GM21367 (cell line): ENCODE measurements at regions not wholly inside any gene's neighbourhood (a gene's known extent, or its start where the extent isn't known, plus 50 kb on each side); places are given as distances from the start of the nearest gene placed in this dataset.
A peak's percentile ranks its signal among the peaks of the same experiment; 100 is the strongest.
"Not testable (repeated sequence)": the region's sequence is repeated elsewhere in the genome, so short reads cannot be mapped to it uniquely, and the experiment has no call there.

Experiments used
- ATAC-seq: cut with Tn5 transposase; IDR thresholded peaks from one replicate; pipeline ENCODE4 v1.9.1; 2021; ENCODE audit not compliant: unreplicated experiment

- no peak for ATAC-seq
Measured at GRCh38 chr2:39570614-39571013, 95.1 kb upstream of the TMEM178A start.

GRCh38 chr2:39571111-39571731, 94.5 kb upstream of the TMEM178A start:
- no peak for ATAC-seq

DNA sequence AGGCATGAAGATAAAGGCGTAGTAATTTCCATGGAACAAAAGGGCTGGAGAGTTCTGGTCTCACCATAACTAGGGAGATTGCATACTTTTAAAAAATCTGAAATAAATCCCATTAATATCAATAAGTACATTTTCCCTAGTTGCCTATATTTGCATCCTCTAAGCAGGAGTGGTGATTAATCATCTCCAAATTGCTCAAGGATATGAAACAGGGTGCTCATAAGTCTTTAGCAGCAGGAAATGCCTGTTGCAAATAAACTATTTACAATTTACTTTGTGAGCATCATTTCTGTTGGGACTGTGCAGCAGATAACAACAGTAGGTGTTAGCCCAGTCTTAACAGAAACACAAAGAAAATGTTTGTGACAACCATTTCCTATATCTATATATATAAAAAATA, 92.4 kb upstream of the TMEM178A start:
- ATAC-seq: no peak

- no peak for ATAC-seq
Measured at GRCh38 chr2:39581866-39582265, 83.9 kb upstream of the TMEM178A start.

GRCh38 chr2:39583213-39583612, 82.5 kb upstream of the TMEM178A start:
- ATAC-seq: no peak

DNA sequence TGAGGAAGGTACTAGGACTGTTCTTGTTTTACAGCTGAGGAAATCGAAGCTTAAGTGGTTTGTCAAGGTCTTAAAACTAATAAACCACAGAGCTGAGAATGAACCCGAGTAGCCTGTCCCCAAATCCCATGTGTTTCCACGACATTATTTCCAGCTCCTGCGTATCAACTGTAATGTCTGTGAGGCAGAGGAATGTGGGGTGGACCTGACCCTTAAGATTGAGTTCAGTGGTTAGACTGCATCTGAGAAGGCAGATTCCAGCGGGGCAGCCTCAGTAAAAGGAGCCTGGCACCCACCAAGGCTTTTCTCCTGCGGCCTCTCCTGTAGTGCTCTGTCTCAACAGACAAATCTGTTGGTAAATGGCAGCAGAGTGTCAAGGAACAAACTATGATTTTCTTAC, 81.9 kb upstream of the TMEM178A start:
- no peak for ATAC-seq

DNA sequence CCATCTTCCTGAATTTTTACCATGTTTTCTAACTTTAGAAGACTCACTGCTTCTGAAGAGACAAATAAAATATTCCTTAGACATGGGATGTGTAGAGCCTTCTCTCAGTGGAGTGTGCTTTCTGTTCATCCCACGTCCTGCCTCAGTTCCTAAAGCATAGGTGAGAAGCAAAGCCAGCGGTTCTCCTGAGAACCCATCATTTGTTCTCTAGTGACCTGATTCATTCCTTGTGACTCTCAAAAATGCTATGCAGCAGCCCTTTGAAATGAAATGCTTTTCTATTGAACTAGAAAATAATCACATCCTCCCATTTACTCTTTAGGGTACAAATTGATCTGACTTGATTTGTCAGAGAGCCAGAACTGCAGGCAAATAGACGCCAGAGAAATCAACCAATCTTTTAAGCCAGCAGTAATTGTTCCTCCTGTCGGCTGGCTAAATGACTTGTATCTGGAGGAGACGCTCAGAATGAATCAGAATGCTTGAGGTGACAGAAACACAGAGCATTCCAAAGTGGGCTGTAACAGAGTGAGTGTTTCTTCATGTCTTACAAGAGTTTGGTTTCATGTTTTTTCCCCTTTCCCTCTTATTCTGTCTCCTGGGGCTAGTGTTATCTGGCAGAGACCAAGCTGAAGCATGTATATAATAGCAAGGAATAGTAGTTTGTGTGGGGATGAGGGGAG, 81.3 kb upstream of the TMEM178A start:
- no peak for ATAC-seq

DNA sequence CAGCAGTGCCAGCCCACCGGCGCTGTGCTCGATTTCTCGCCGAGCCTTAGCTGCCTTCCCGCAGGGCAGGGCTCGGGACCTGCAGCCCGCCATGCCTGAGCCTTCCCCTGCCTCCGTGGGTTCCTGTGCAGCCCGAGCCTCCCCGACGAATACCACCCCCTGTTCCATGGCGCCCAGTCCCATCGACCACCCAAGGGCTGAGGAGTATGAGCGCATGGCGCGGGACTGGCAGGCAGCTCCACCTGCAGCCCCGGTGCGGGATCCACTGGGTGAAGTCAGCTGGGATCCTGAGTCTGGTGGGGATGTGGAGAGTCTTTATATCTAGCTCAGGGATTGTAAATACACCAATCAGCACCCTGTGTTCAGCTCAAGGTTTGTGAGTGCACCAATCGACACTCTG, 80.2 kb upstream of the TMEM178A start:
- not testable (repeated sequence) for ATAC-seq

GRCh38 chr2:39587168-39587567, 78.5 kb upstream of the TMEM178A start:
- no peak for ATAC-seq

DNA sequence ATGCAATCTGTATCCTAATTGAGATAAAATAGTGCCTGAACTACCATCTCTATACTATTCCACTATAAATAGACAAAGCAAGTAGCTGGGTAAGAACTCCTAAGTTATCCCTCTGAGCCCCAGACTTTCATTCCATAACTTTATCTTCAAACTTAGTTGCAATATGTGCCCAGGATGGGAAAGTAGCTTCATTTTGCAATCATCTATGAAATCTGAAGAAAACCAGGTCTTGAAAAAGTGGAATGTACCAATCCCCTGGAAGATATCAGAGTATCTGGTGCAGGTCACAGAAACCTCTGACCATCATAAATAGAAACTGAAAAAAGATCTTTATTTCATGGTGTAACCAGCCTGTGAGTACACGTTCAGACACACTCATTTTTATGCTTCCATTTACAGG, 78.1 kb upstream of the TMEM178A start:
- no peak for ATAC-seq

- peak; percentile 81 for ATAC-seq
Measured at GRCh38 chr2:39593439-39594393, 72.0 kb upstream of the TMEM178A start.

GRCh38 chr2:39595116-39595515, 70.6 kb upstream of the TMEM178A start:
- no peak for ATAC-seq

DNA sequence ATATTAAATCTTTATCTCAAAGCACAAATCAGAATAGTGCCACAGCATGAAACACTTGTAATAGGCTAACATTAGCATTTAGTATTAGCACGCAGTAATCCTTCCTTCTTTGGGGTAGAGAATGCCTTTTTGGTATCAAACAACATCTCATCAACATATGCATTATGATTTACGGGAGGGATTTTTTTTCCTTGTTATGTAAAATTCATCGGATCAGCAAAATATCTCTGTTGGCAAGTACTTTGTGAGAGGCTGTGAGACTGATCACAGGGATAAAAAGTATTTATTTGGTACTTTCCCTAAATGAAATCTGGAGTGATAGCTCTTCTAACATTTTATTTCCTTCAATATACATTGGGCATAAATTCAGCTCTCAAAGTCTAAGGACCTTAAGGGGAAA, 68.4 kb upstream of the TMEM178A start:
- no peak for ATAC-seq

- ATAC-seq: no peak
Measured at GRCh38 chr2:39602616-39603015, 63.1 kb upstream of the TMEM178A start.

DNA sequence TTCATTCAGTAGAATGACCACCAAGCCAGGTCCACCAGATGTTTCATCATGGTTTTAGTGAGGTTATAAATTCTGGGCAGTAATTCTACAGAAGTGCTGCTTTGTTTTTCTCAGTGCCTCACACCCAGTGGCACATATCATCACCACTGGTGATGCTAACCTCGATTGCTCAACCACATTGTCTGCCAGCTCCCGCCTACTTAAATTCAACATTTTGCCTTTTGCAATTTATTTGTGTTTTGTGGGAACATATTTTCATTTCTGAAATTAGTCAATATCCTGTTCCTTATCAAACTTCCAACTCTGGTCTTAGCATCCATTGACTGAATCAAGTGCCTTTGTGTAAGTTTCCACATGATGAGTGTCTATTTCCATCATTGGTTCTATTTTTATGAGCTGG, 62.3 kb upstream of the TMEM178A start:
- ATAC-seq: no peak

GRCh38 chr2:39604866-39605265, 60.9 kb upstream of the TMEM178A start:
- ATAC-seq: no peak

DNA sequence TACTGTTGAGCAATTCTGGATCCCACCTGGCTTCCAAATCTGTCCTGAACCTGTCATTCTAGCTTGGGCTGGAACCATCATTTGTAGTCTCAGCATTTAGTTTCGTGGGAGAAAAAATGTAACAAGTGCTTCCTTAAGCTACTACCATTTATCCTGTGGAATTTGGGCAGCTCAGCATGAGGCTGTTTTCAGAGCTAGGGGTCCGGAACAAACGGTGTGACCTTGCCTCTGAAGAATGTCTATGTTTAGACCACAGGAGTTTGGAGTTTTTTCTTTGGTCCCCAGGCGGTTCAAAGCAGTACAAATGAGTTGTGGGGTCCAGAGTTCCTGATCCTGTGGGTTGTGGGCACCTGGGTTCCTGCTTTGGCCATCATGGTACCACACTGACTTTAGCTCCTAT, 59.1 kb upstream of the TMEM178A start:
- ATAC-seq: no peak

DNA sequence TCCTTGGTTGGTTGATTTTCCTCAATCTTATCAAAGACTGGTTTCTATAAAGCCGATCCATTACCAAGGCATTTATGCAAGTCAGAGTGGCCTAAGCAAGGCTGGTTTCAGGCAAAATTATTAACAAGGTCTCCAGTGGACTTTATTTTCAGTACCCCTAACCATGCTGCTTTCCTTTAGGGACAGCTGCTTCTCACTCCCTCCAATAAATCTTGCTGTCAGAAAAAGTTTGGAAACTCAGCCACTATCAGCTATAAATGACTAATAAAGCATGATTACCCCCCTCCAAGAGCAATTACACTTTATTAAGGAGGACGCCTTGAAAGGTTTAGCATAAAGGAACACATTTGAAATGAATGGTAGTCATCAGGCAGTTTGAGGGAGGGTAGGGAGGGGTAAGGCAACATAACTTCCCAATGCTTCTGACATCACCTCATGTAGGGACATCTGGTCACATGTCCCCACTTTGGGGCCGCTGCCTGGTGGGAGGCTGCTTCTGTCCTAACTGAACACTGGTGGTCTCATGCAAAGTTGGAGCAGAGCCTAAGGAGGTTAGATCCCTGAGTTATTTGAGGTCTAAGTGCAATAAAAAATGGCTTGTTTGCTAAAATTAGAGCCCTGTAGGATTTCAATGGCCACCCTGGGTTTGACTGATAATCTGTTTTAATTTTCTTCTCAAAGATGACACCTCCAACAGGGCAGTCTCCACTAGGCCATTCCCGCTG, 58.0 kb upstream of the TMEM178A start:
- no peak for ATAC-seq

DNA sequence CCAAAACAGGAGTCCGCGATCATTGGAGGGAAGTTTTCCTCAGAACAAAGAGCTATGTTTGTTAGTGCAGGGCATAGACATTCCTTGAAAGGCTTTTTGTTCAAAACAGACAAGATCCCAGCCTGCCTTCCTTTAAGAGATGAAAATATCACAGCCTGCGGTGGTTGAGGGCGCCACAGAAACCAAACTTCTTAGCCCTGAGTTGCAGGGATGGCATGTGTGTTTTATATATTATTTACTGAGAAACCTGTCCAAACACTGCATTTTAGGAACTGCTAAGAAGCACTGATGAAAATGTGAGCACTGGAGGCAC, 57.5 kb upstream of the TMEM178A start:
- no peak for ATAC-seq

DNA sequence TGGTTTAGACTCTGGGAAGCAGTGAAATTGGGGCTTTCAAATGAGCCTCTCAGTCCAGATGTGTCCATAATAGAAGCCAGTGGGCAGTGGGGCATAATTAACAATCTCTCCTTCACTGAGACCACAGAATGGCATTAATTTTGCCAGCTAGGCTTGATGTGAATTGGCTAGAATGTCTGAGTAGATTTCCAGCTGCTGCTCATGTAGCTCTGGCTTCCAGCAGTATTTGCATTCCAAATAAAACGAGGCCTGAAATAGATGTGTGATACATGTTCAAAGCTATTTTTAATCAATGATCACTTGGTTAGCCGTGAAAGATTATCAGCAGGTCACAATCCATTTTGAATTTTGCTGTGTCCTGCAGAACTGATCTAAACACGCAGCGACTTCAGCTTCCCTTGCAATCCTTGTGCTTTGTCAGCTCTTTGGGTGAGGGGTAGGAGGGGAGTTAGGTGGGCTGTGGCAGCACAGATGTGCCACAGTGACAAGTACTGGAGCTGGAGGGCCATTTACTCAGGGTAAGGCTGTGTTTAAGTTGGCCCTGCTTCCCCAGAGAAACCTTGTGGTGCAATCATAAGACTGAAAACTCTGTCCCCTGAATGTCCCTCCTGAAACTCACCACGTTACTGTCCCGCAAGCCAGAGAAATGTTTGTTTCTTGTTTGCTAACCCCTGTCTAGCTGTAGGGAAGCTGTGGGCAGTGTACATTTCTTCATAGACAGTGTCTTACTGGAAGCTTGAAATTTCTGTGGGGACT, 56.9 kb upstream of the TMEM178A start:
- ATAC-seq: no peak

- no peak for ATAC-seq
Measured at GRCh38 chr2:39609917-39610316, 55.8 kb upstream of the TMEM178A start.
